Astrocyte (in vitro differentiated cells and primary cell): ENCODE measurements at regions not wholly inside any gene's neighbourhood (a gene's known extent, or its start where the extent isn't known, plus 50 kb on each side); places are given as distances from the start of the nearest gene placed in this dataset.

Experiments used
- DNase-seq: peaks from one replicate; pipeline ENCODE4 v3.0.0-alpha.2; 2010; ENCODE audit warnings: low read depth
- FAIRE-seq: peaks from 2 replicates; lab custom pipeline; 2011; peaks lifted over from hg19 to GRCh38; lab: Jason Lieb, UNC
- H2AFZ ChIP-seq: 2 replicates; pipeline ENCODE4 v1.6.0; 2012; ENCODE audit warnings: low read depth, low read length, inconsistent platforms
- H3K27ac ChIP-seq: 2 replicates; pipeline ENCODE4 v1.5.1; 2011; ENCODE audit warnings: low read depth, low read length, inconsistent platforms
- H3K27me3 ChIP-seq: 2 replicates; pipeline ENCODE4 v1.6.0; 2011; ENCODE audit warnings: low read length, inconsistent platforms; ENCODE audit not compliant: insufficient read depth
- H3K36me3 ChIP-seq: 2 replicates; pipeline ENCODE4 v1.5.1; 2011; ENCODE audit warnings: low read length, inconsistent platforms; ENCODE audit not compliant: insufficient read depth
- H3K4me1 ChIP-seq: 2 replicates; pipeline ENCODE4 v1.5.1; 2011; ENCODE audit warnings: low read length, inconsistent platforms; ENCODE audit not compliant: insufficient read depth
- H3K4me2 ChIP-seq: 2 replicates; pipeline ENCODE4 v1.6.0; 2012; ENCODE audit warnings: low read length, inconsistent platforms
- H3K4me3 ChIP-seq: 2 replicates; pipeline ENCODE4 v1.5.1; 2011; ENCODE audit warnings: low read depth, mild to moderate bottlenecking, low read length, inconsistent platforms; ENCODE audit not compliant: insufficient read depth
- H3K79me2 ChIP-seq: 2 replicates; pipeline ENCODE4 v1.6.0; 2012; ENCODE audit warnings: mild to moderate bottlenecking, low read length, inconsistent platforms; ENCODE audit not compliant: insufficient read depth
- H3K9ac ChIP-seq: 2 replicates; pipeline ENCODE4 v1.6.0; 2012; ENCODE audit warnings: mild to moderate bottlenecking, low read length, inconsistent platforms
- H3K9me3 ChIP-seq: 2 replicates; pipeline ENCODE4 v1.5.1; 2012; ENCODE audit warnings: low read depth, mild to moderate bottlenecking, low read length, inconsistent platforms; ENCODE audit not compliant: insufficient read depth
- H4K20me1 ChIP-seq: 2 replicates; pipeline ENCODE4 v1.6.0; 2012; ENCODE audit warnings: low read length, inconsistent platforms; ENCODE audit not compliant: insufficient read depth
- H3K27ac Mint-ChIP-seq: one replicate; pipeline ENCODE4 v1.8.0; 2021; ENCODE audit warnings: mild to moderate bottlenecking, mixed read lengths; ENCODE audit not compliant: unreplicated experiment
- H3K27me3 Mint-ChIP-seq: one replicate; pipeline ENCODE4 v1.8.0; 2021; ENCODE audit warnings: low read depth, mixed read lengths; ENCODE audit not compliant: unreplicated experiment
- H3K36me3 Mint-ChIP-seq: one replicate; pipeline ENCODE4 v1.8.0; 2021; ENCODE audit warnings: low read depth, mixed read lengths; ENCODE audit not compliant: unreplicated experiment
- H3K4me1 Mint-ChIP-seq: one replicate; pipeline ENCODE4 v1.8.0; 2021; ENCODE audit warnings: low read depth, mixed read lengths; ENCODE audit not compliant: unreplicated experiment
- H3K4me3 Mint-ChIP-seq: one replicate; pipeline ENCODE4 v1.8.0; 2021; ENCODE audit warnings: mild to moderate bottlenecking, moderate library complexity, mixed read lengths; ENCODE audit not compliant: unreplicated experiment
- H3K9me3 Mint-ChIP-seq: one replicate; pipeline ENCODE4 v1.8.0; 2021; ENCODE audit warnings: mild to moderate bottlenecking, mixed read lengths; ENCODE audit not compliant: unreplicated experiment
- EZH2 ChIP-seq: IDR thresholded peaks from 2 replicates; pipeline ENCODE4 v1.6.1; 2012; ENCODE audit warnings: mild to moderate bottlenecking, low read length, inconsistent platforms; ENCODE audit not compliant: insufficient read depth
- TF ChIP-seq, protein P1 (sequence below): IDR thresholded peaks from 2 replicates; pipeline ENCODE4 v1.5.1; 2011; ENCODE audit warnings: low read depth, mild to moderate bottlenecking, inconsistent platforms, low read length, moderate library complexity; ENCODE audit not compliant: insufficient read depth

DNA sequence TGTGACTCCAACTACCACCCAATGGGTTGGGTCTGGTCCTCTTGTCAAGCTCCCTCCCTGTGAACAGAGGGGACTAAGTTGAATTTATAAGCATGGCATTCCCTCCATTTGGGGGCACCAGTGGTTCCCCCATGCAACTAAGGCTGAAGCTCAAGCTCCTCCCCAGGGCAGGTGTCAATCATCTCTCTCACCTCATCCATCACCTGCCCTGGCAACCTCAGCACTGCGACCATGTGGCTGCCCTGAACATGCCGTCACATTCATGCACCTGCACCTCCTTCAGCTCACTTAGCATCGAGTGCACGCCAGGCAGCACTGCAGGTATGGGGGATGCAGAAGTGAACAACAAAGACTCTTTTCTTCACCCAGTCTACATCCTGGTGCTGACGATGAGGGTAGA, 799.3 kb downstream of the TBC1D22A start:
- Histone ChIP-seq H3K9me3 (peaks cover 19% of the 10 kb centered on the region), H3K79me2 (no peaks in the 10 kb centered on the region), H2AFZ (no peak overlapping the region), H3K4me3 (no peak overlapping the region), H3K27me3 (no peaks in the 10 kb centered on the region), H3K27ac (no peak overlapping the region), H3K4me1 (no peaks in the 10 kb centered on the region), H3K9ac (no peak overlapping the region), H4K20me1 (no peaks in the 10 kb centered on the region), H3K4me2 (no peak overlapping the region), H3K36me3 (no peaks in the 10 kb centered on the region)
- TF ChIP-seq, protein P1, sequence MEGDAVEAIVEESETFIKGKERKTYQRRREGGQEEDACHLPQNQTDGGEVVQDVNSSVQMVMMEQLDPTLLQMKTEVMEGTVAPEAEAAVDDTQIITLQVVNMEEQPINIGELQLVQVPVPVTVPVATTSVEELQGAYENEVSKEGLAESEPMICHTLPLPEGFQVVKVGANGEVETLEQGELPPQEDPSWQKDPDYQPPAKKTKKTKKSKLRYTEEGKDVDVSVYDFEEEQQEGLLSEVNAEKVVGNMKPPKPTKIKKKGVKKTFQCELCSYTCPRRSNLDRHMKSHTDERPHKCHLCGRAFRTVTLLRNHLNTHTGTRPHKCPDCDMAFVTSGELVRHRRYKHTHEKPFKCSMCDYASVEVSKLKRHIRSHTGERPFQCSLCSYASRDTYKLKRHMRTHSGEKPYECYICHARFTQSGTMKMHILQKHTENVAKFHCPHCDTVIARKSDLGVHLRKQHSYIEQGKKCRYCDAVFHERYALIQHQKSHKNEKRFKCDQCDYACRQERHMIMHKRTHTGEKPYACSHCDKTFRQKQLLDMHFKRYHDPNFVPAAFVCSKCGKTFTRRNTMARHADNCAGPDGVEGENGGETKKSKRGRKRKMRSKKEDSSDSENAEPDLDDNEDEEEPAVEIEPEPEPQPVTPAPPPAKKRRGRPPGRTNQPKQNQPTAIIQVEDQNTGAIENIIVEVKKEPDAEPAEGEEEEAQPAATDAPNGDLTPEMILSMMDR = no peak
- TF ChIP-seq EZH2 = no peak
- Mint-ChIP-seq H3K4me3 (no peak overlapping the region), H3K27me3 (peaks cover 2% of the 10 kb centered on the region), H3K9me3 (peaks cover 12% of the 10 kb centered on the region), H3K27ac (no peak overlapping the region), H3K36me3 (no peaks in the 10 kb centered on the region), H3K4me1 (no peaks in the 10 kb centered on the region)
- DNase-seq (no peak), FAIRE-seq (no peak)

DNA sequence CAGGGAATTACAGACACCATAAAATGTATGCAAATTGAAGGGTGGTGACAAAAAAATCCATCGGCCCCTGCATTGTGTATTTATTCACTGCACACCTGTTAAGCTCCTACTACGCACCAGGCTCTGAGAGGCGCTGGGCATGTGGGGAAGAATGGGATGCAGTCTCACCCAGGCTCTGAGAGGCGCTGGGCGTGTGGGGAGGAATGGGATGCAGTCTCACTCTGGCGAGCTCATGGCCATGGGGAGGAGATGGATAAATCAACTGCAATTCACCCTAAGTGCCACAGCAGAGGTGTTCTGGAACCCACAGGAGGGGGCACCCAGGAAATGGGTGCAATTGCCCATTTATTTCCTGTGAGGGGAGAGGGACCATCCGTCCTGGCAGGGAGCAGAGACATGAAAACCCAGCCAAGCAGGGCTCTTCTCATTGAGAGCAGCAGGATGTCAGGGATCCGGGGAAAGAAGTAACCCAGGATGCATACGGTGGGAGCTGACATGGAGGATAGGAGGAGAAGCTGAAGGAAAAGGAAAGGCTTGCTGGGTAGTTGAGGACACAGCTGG, 798.7 kb downstream of the TBC1D22A start:
- no peaks in the 10 kb centered on the region for H3K79me2 ChIP-seq
- Mint-ChIP-seq H3K4me1 (no peaks in the 10 kb centered on the region), H3K27ac (no peak overlapping the region), H3K4me3 (no peak overlapping the region), H3K9me3 (peaks cover 12% of the 10 kb centered on the region), H3K27me3 (peaks cover 2% of the 10 kb centered on the region), H3K36me3 (no peaks in the 10 kb centered on the region)
- no peak overlapping the region for H3K4me2 ChIP-seq
- no peak overlapping the region for H2AFZ ChIP-seq
- no peaks in the 10 kb centered on the region for H4K20me1 ChIP-seq
- TF ChIP-seq, protein P1 = no peak
- no peak for TF ChIP-seq EZH2
- no peak for DNase-seq
- no peak overlapping the region for H3K27ac ChIP-seq
- H3K9me3 ChIP-seq = peaks cover 14% of the 10 kb centered on the region
- no peak for FAIRE-seq
- H3K4me3 ChIP-seq = no peak overlapping the region
- H3K36me3 ChIP-seq = no peaks in the 10 kb centered on the region
- H3K9ac ChIP-seq = no peak overlapping the region
- H3K4me1 ChIP-seq = no peaks in the 10 kb centered on the region
- H3K27me3 ChIP-seq = no peaks in the 10 kb centered on the region

DNA sequence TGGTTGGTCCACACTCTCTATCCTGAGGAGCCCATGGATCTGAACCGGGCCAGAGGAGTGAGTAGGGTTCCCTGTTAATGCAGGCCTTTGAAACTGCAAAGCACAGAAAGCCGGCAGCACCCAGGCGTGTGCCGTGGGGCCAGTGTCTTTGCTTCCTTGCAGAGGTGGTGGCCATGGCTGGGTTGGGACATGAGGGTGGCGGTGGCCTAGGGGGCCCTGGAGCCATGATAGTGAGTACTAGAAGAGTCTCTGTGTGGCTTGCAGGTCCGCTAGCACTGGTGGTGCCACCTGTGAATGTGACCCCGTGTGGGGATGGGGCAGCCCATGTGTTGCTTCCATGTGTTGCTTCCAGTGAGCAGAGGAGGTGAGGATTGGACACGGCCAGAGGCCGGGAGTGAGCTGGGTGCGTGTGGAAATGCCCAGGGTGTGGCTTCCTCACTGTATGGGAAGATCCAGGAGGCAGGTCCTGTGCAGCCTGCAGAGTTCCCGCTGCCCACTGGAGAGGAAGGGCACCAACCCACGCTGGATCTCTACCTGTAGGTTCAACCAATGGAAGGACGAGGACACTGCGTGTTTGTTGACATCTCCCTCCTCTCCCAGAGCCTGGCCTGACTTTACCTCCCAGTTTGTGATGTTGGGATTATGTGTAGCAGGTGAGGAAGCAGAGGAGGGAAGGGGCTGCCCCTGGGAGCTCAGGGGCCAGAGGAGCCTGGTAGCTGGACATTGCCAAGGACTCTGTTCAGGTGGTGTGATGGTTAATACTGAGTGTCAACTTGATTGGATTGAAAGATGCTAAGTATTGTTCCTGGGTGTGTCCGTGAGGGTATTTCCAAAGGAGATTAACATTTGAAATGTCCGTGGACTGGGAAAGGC, 796.6 kb downstream of the TBC1D22A start:
- Mint-ChIP-seq H3K4me3 (no peak overlapping the region), H3K27ac (no peak overlapping the region), H3K4me1 (no peaks in the 10 kb centered on the region), H3K36me3 (no peaks in the 10 kb centered on the region), H3K27me3 (no peaks in the 10 kb centered on the region), H3K9me3 (peaks cover 17% of the 10 kb centered on the region)
- FAIRE-seq (no peak), DNase-seq (no peak)
- Histone ChIP-seq H3K79me2 (no peaks in the 10 kb centered on the region), H3K36me3 (no peaks in the 10 kb centered on the region), H3K27me3 (no peaks in the 10 kb centered on the region), H3K4me1 (no peaks in the 10 kb centered on the region), H3K9me3 (peaks cover 7% of the 10 kb centered on the region), H3K9ac (no peak overlapping the region), H3K27ac (no peak overlapping the region), H4K20me1 (no peaks in the 10 kb centered on the region), H2AFZ (no peak overlapping the region), H3K4me3 (no peak overlapping the region), H3K4me2 (no peak overlapping the region)
- TF ChIP-seq EZH2 = no peak
- TF ChIP-seq, protein P1 = no peak
